ENCODE measurements at regions not wholly inside any gene's neighbourhood (a gene's known extent, or its start where the extent isn't known, plus 50 kb on each side); places are given as distances from the start of the nearest gene placed in this dataset.

DNA sequence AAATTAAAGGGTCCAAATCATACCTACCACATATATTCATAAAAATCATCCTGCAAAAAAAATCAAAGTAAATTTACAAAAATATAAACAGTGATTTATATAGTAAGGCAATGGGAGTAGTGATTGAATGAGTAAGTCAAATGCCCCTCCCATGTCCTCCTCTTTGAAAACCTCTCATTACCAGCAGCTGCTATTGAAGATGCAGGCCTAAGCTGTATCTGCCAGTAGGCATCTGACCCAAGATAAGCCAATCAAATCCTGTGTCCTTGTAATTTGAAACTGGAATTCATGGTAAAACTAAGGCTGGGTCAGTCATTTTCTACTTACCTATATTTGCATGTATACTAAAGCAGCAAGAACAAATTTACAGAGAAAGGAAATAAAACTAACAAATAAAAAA lies 60.4 kb upstream of the POU1F1 start:
- Histone ChIP-seq H4K20me1 (ENCODE audit: control insufficient read depth, extremely low read depth, insufficient read depth, low read length) (no peaks in the 10 kb centered on the region), H3K4me1 (ENCODE audit: control insufficient read depth, extremely low read depth, insufficient read depth, low read length) (peaks cover 3% of the 10 kb centered on the region), H3K9me3 (ENCODE audit: control insufficient read depth, insufficient read depth, low read depth, low read length) (no peaks in the 10 kb centered on the region), H3K4me3 (replicated peaks in 1 of 4; ENCODE audit: control extremely low read depth in 1 of 4, insufficient read depth in 1 of 4, low read depth in 3 of 4, low read length in 4 of 4) (no peak overlapping the region), H3K9ac (ENCODE audit: insufficient read depth, low read length) (no peak overlapping the region), H3K27me3 (ENCODE audit: control insufficient read depth, insufficient read depth, low read length) (no peaks in the 10 kb centered on the region), H3K79me2 (ENCODE audit: control insufficient read depth, insufficient read depth, low read length) (no peaks in the 10 kb centered on the region), H3K27ac (ENCODE audit: insufficient read depth, low read length) (no peak overlapping the region), H3K4me2 (ENCODE audit: extremely low read depth, insufficient read depth, low read length) (no peak overlapping the region), H2AFZ (ENCODE audit: low read length) (no peak overlapping the region), H3K36me3 (ENCODE audit: control insufficient read depth, insufficient read depth, low read length) (no peaks in the 10 kb centered on the region)
- TF ChIP-seq, protein P1, sequence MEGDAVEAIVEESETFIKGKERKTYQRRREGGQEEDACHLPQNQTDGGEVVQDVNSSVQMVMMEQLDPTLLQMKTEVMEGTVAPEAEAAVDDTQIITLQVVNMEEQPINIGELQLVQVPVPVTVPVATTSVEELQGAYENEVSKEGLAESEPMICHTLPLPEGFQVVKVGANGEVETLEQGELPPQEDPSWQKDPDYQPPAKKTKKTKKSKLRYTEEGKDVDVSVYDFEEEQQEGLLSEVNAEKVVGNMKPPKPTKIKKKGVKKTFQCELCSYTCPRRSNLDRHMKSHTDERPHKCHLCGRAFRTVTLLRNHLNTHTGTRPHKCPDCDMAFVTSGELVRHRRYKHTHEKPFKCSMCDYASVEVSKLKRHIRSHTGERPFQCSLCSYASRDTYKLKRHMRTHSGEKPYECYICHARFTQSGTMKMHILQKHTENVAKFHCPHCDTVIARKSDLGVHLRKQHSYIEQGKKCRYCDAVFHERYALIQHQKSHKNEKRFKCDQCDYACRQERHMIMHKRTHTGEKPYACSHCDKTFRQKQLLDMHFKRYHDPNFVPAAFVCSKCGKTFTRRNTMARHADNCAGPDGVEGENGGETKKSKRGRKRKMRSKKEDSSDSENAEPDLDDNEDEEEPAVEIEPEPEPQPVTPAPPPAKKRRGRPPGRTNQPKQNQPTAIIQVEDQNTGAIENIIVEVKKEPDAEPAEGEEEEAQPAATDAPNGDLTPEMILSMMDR (conservative IDR thresholded peaks at IDR 0.05 in 1 of 2, IDR thresholded peaks at IDR 0.05 in 1 of 2; ENCODE audit: low read depth in 1 of 2, low read length in 2 of 2), result no peak
- TF ChIP-seq EZH2 (IDR thresholded peaks at IDR 0.05; ENCODE audit: low read length, missing control alignments), result no peak
- peak in 1 of 2 donors; percentile 10 for DNase-seq (ENCODE audit: low read depth in 2 of 2)

GRCh38 chr3:87335931-87336330 lies 59.5 kb upstream of the POU1F1 start:
- Histone ChIP-seq H3K4me1 (ENCODE audit: control insufficient read depth, extremely low read depth, insufficient read depth, low read length) (peaks cover 3% of the 10 kb centered on the region), H3K9me3 (ENCODE audit: control insufficient read depth, insufficient read depth, low read depth, low read length) (no peaks in the 10 kb centered on the region), H3K9ac (ENCODE audit: insufficient read depth, low read length) (no peak overlapping the region), H3K4me3 (replicated peaks in 1 of 4; ENCODE audit: control extremely low read depth in 1 of 4, insufficient read depth in 1 of 4, low read depth in 3 of 4, low read length in 4 of 4) (no peak overlapping the region), H2AFZ (ENCODE audit: low read length) (no peak overlapping the region), H3K27me3 (ENCODE audit: control insufficient read depth, insufficient read depth, low read length) (no peaks in the 10 kb centered on the region), H3K79me2 (ENCODE audit: control insufficient read depth, insufficient read depth, low read length) (no peaks in the 10 kb centered on the region), H4K20me1 (ENCODE audit: control insufficient read depth, extremely low read depth, insufficient read depth, low read length) (no peaks in the 10 kb centered on the region), H3K27ac (ENCODE audit: insufficient read depth, low read length) (no peak overlapping the region), H3K36me3 (ENCODE audit: control insufficient read depth, insufficient read depth, low read length) (no peaks in the 10 kb centered on the region), H3K4me2 (ENCODE audit: extremely low read depth, insufficient read depth, low read length) (no peak overlapping the region)
- DNase-seq (ENCODE audit: low read depth in 2 of 2), result peak in 1 of 2 donors; percentile 8
- TF ChIP-seq, protein P1 (conservative IDR thresholded peaks at IDR 0.05 in 1 of 2, IDR thresholded peaks at IDR 0.05 in 1 of 2; ENCODE audit: low read depth in 1 of 2, low read length in 2 of 2), result no peak
- no peak for TF ChIP-seq EZH2 (IDR thresholded peaks at IDR 0.05; ENCODE audit: low read length, missing control alignments)

GRCh38 chr3:87333393-87333892 lies 57.1 kb upstream of the POU1F1 start:
- TF ChIP-seq, protein P1 (conservative IDR thresholded peaks at IDR 0.05 in 1 of 2, IDR thresholded peaks at IDR 0.05 in 1 of 2; ENCODE audit: low read depth in 1 of 2, low read length in 2 of 2), result no peak
- no peak for TF ChIP-seq EZH2 (IDR thresholded peaks at IDR 0.05; ENCODE audit: low read length, missing control alignments)
- H3K9ac ChIP-seq (ENCODE audit: insufficient read depth, low read length), result no peak overlapping the region
- no peaks in the 10 kb centered on the region for H3K27me3 ChIP-seq (ENCODE audit: control insufficient read depth, insufficient read depth, low read length)
- H3K4me1 ChIP-seq (ENCODE audit: control insufficient read depth, extremely low read depth, insufficient read depth, low read length), result peaks cover 3% of the 10 kb centered on the region
- no peaks in the 10 kb centered on the region for H4K20me1 ChIP-seq (ENCODE audit: control insufficient read depth, extremely low read depth, insufficient read depth, low read length)
- no peak overlapping the region for H3K27ac ChIP-seq (ENCODE audit: insufficient read depth, low read length)
- no peak overlapping the region for H3K4me2 ChIP-seq (ENCODE audit: extremely low read depth, insufficient read depth, low read length)
- DNase-seq (ENCODE audit: low read depth in 2 of 2), result peak; percentile 54 to 91
- no peak overlapping the region for H2AFZ ChIP-seq (ENCODE audit: low read length)
- no peaks in the 10 kb centered on the region for H3K79me2 ChIP-seq (ENCODE audit: control insufficient read depth, insufficient read depth, low read length)
- H3K36me3 ChIP-seq (ENCODE audit: control insufficient read depth, insufficient read depth, low read length), result no peaks in the 10 kb centered on the region
- H3K4me3 ChIP-seq (replicated peaks in 1 of 4; ENCODE audit: control extremely low read depth in 1 of 4, insufficient read depth in 1 of 4, low read depth in 3 of 4, low read length in 4 of 4), result no peak overlapping the region
- H3K9me3 ChIP-seq (ENCODE audit: control insufficient read depth, insufficient read depth, low read depth, low read length), result no peaks in the 10 kb centered on the region

All from fibroblast of lung (primary cell).